Esophagus mucosa (tissue), 1 donor: ENCODE measurements at regions not wholly inside any gene's neighbourhood (a gene's known extent, or its start where the extent isn't known, plus 50 kb on each side); places are given as distances from the start of the nearest gene placed in this dataset.

Experiments
- ATAC-seq: fragments of 200-7000 bp; cut with Tn5 transposase; one replicate; pipeline ENCODE4 v1.9.1; 2020
- donor health status: DM: yes; HTN: yes; CAD: no.

- no peak for ATAC-seq
These were observed 50.5 kb downstream of the PALM2AKAP2 start for GRCh38 chr9:109830545-109830944.

GRCh38 chr9:109831998-109832658, 52.1 kb downstream of the PALM2AKAP2 start:
- ATAC-seq = no peak

DNA sequence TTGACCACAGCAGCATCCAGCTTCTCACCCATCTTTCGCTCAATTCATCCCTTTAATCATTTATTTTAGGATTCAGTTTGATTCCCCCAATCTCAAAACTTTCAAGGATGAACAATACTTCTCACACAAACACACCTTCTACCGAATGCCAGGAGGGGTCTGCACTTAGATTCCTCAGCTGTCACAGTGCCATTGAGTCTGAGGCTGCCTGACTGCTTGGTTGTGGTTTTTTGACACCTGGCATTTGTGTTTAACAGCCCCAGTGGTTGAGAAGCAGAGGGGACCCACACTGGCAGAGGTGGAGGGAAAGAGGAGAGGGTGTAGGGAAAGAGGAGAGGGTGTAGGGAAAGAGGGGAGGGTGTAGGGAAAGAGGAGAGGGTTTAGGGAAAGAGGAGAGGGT, 54.9 kb downstream of the PALM2AKAP2 start:
- ATAC-seq = no peak

GRCh38 chr9:109843641-109844040, 63.6 kb downstream of the PALM2AKAP2 start:
- no peak for ATAC-seq

GRCh38 chr9:109845226-109845625, 65.2 kb downstream of the PALM2AKAP2 start:
- no peak for ATAC-seq

DNA sequence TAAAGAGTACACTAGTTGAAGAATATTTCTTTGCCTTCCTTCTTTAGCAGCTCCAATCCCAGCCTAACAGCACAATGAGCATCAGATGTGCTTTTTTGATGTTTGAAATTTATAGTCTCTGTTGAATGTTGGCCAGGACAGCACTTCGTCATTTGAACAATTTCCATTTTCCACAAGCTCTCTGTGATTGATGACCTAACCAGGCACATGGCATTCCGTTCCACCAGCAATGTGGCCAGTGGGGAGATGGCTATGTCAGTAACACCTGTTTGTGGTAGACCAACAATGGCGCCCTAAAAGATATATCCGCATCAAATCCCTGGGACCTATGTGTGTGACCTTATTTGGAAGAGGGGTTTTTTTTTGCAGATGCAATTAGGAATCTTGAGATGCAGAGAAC, 66.8 kb downstream of the PALM2AKAP2 start:
- ATAC-seq = no peak

DNA sequence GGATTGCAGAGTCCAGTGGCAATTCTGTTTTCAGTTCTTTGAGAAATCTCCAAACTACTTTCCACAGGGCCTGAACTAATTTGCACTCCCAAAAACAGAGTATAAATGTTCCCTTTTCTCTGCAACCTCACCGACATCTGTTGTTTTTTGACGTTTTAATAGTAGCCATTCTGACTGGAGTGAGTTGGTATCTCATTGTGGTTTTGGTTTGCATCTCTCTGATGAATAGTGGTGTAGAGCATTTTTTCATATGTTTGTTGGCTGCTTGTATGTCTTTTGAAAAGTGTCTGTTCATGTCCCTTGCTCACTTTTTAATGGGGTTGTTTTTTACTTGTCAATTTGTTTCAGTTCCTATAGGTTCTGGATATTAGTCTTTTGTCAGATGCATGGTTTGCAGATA, 72.6 kb downstream of the PALM2AKAP2 start:
- no peak for ATAC-seq

DNA sequence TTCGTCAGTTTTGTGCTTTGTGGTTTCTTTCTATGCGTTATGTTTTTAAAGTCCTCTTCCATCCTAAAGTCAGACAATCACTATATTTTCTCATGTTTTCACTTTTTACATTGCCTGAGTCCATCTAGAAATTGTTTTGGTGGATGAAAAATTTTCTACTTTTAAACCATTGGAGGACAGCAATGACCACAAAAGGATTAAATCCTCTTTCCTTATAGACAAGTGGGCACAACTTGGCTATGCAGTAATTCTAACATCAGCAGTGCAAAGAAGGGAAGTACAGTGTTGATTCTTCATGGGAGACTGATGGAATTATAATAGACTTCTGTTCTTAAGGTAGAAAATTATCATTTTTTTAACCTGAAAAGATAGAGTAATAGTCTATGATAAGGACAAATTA, 75.5 kb downstream of the PALM2AKAP2 start:
- no peak for ATAC-seq

- ATAC-seq = no peak
These were observed 76.8 kb downstream of the PALM2AKAP2 start for GRCh38 chr9:109856785-109857184.

GRCh38 chr9:109857336-109857735, 77.3 kb downstream of the PALM2AKAP2 start:
- no peak for ATAC-seq

- ATAC-seq = no peak
These were observed 79.4 kb downstream of the PALM2AKAP2 start for GRCh38 chr9:109859447-109859846.

- no peak for ATAC-seq
These were observed 80.5 kb downstream of the PALM2AKAP2 start for GRCh38 chr9:109860521-109860920.

GRCh38 chr9:109861499-109861898, 81.5 kb downstream of the PALM2AKAP2 start:
- no peak for ATAC-seq

- ATAC-seq = no peak
These were observed 81.9 kb downstream of the PALM2AKAP2 start for GRCh38 chr9:109861918-109862317.

DNA sequence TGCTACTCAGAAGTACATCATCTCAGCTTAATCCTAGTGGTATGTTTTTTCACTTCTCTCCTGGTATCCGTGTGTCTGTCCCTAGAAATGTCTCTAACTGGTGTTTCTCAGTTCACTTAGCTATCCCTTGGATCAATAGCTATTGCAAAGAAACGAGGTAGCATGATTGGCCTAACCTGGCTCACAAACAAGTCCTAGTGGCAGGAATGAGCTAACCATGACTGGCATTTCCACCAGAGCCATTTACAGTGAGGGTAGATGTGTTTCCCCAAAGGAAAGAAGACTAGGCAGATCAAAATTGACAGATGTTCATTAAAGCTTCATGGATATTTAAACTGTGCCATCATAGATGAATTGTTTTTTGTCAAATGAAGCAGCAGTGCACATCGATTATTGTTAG, 82.5 kb downstream of the PALM2AKAP2 start:
- no peak for ATAC-seq

GRCh38 chr9:109863961-109864360, 84.0 kb downstream of the PALM2AKAP2 start:
- ATAC-seq = no peak

GRCh38 chr9:109865521-109865920, 85.5 kb downstream of the PALM2AKAP2 start:
- no peak for ATAC-seq

DNA sequence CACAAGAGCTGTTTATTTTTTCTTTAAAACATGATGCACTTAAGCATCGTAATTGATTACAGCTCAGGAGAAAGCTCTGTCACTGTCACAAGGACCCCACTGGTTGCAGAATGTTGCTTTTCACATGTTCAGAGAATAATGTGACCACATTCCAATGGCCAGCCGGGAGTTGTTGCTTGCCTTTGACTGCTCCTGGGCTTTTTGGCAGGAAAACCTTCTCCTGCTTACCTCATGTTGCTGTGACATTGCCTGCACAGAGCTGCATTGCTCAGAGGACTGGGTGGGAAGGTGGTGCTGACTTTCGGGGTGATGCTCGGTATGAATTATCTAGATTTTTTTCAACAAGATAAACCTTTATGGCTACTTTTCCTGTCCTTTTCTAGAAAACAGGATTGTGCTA, 88.2 kb downstream of the PALM2AKAP2 start:
- no peak for ATAC-seq

- ATAC-seq = no peak
These were observed 88.7 kb downstream of the PALM2AKAP2 start for GRCh38 chr9:109868722-109869121.

DNA sequence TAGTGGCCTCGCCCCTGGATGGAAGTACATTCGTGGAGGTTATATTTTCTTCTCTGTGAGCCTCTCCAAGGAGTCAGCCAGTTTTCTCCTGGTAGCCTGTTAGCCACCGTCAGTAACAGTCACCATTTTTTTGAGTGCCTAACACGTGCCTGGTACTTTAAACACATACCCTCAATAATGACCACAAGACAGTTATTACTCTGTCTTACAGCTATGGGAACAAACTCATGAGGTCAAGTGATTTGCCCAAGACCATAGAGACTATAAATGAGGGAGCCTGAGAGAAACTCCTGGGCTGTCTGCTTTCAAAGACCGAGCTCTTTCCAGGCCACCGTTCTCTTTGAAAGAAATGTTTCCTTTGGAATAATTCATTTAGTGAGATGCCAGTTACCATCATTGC, 90.4 kb downstream of the PALM2AKAP2 start:
- no peak for ATAC-seq

GRCh38 chr9:109872901-109873300, 92.9 kb downstream of the PALM2AKAP2 start:
- no peak for ATAC-seq

- ATAC-seq = no peak
These were observed 95.6 kb downstream of the PALM2AKAP2 start for GRCh38 chr9:109875495-109876129.

DNA sequence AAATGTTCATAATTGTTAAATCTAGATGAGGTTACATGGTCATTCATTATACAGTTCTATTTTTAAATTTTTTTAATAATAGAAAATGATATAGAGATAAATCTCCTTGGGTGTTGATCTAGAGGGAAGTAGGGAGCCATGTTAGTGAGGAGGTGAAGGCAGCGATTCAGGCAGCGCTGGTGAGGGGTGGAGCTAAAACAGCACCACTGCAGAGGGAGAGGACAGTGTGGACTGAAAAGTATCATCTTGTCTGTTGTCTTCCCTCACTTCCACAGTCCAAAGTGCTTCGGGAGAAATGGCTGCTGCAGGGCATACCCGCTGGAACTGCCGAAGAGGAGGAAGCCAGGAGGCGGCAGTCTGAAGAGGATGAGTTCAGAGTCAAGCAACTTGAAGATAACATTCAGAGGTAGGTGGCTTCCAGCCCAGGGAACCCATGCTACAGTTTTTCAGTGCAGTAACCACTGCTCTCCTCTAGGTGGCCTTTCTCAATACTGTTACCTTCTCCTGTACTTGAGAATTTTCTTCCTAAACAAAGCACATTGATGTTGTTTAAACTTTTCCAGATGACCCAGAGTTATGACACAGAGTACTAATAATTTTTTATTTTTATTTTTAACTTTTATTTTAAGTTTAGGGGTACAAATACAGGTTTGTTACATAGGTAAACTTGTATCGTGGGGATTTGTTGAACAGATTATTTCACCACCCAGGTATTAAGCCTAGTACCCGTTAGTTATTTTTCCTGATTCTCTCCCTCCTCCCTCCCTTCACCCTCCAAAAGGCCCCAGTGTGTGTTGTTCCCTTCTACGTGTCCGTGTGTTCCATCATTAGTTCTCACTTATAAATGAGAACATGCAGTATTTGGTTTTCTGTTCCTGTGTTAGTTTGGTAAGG, 100.5 kb downstream of the PALM2AKAP2 start:
- no peak for ATAC-seq

DNA sequence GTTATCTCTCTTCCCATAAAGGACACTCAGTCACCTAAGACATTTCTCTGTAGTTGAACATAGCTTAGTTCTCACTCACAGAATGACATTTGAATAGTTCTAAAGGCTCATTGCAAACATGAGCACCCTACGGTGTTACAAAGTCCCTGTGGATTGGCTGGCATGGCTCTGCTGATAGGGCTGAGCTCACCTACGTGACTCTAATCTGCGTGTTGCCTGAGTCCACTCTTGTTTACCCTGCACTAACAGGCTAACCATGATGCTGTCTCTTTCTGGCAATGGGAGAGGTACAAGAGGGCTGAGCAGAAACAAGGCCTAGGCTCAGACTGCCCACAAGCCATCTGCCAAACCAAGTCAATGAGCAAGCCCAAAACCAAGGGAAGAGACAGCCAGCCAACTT, 103.6 kb downstream of the PALM2AKAP2 start:
- ATAC-seq = no peak
